IPS-18a (cell line): ENCODE measurements at regions not wholly inside any gene's neighbourhood (a gene's known extent, or its start where the extent isn't known, plus 50 kb on each side); places are given as distances from the start of the nearest gene placed in this dataset.

Experiments
- H3K27ac ChIP-seq: one replicate; pipeline ENCODE4 v1.5.1; 2013; ENCODE audit warnings: low read length
- H3K27me3 ChIP-seq: one replicate; pipeline ENCODE4 v1.6.1; 2013; ENCODE audit warnings: mild to moderate bottlenecking, low read length; ENCODE audit not compliant: control insufficient read depth, insufficient read depth
- H3K36me3 ChIP-seq: one replicate; pipeline ENCODE4 v1.6.1; 2013; ENCODE audit warnings: low read depth, low read length; ENCODE audit not compliant: control insufficient read depth
- H3K4me1 ChIP-seq: one replicate; pipeline ENCODE4 v1.6.1; 2013; ENCODE audit warnings: low read depth, low read length; ENCODE audit not compliant: control insufficient read depth
- H3K4me3 ChIP-seq: one replicate; pipeline ENCODE4 v1.5.1; 2013; ENCODE audit warnings: low read length
- H3K9ac ChIP-seq: one replicate; pipeline ENCODE4 v1.6.1; 2013; ENCODE audit warnings: mild to moderate bottlenecking, low read length, moderate library complexity
- H3K9me3 ChIP-seq: one replicate; pipeline ENCODE4 v1.6.1; 2013; ENCODE audit warnings: low read depth, low read length; ENCODE audit not compliant: control insufficient read depth

- no peak overlapping the region for H3K4me3 ChIP-seq
- peaks cover 81% of the 10 kb centered on the region for H3K27me3 ChIP-seq
Measured at GRCh38 chr6:41404182-41404845, 68.9 kb downstream of the NCR2 start.

GRCh38 chr6:41405941-41406727 is 70.7 kb downstream of the NCR2 start:
- Histone ChIP-seq H3K27me3 (peaks cover 99% of the 10 kb centered on the region), H3K9me3 (no peaks in the 10 kb centered on the region), H3K36me3 (no peaks in the 10 kb centered on the region), H3K9ac (no peak overlapping the region), H3K27ac (no peak overlapping the region), H3K4me3 (peak overlapping the region; percentile 44), H3K4me1 (peaks cover 20% of the 10 kb centered on the region)

More at GRCh38 chr6:41404182-41404845, 68.9 kb downstream of the NCR2 start:
- no peaks in the 10 kb centered on the region for H3K36me3 ChIP-seq
- no peak overlapping the region for H3K27ac ChIP-seq
- H3K9me3 ChIP-seq, result no peaks in the 10 kb centered on the region
- no peak overlapping the region for H3K9ac ChIP-seq
- peaks cover 20% of the 10 kb centered on the region for H3K4me1 ChIP-seq

- H3K27me3 ChIP-seq, result peaks cover 99% of the 10 kb centered on the region
- no peak overlapping the region for H3K27ac ChIP-seq
- H3K4me1 ChIP-seq, result peaks cover 20% of the 10 kb centered on the region
- H3K9ac ChIP-seq, result no peak overlapping the region
- no peaks in the 10 kb centered on the region for H3K36me3 ChIP-seq
- H3K9me3 ChIP-seq, result no peaks in the 10 kb centered on the region
- H3K4me3 ChIP-seq, result peak overlapping the region; percentile 44
Measured at GRCh38 chr6:41406728-41407489, 71.5 kb downstream of the NCR2 start.

- Histone ChIP-seq H3K27me3 (peaks cover 100% of the 10 kb centered on the region), H3K4me1 (peaks cover 20% of the 10 kb centered on the region), H3K27ac (no peak overlapping the region), H3K9me3 (no peaks in the 10 kb centered on the region), H3K4me3 (peak overlapping the region; percentile 18), H3K9ac (no peak overlapping the region), H3K36me3 (no peaks in the 10 kb centered on the region)
Measured at GRCh38 chr6:41408576-41408975, 73.2 kb downstream of the NCR2 start.

GRCh38 chr6:41408982-41409381 is 73.6 kb downstream of the NCR2 start:
- peaks cover 20% of the 10 kb centered on the region for H3K4me1 ChIP-seq
- peak overlapping the region; percentile 18 for H3K4me3 ChIP-seq
- peaks cover 100% of the 10 kb centered on the region for H3K27me3 ChIP-seq

GRCh38 chr6:41409489-41409888 is 74.1 kb downstream of the NCR2 start:
- Histone ChIP-seq H3K27ac (no peak overlapping the region), H3K36me3 (no peaks in the 10 kb centered on the region), H3K4me1 (peaks cover 20% of the 10 kb centered on the region), H3K4me3 (peak overlapping the region; percentile 18), H3K9me3 (no peaks in the 10 kb centered on the region), H3K9ac (no peak overlapping the region), H3K27me3 (peaks cover 100% of the 10 kb centered on the region)

More at GRCh38 chr6:41408982-41409381, 73.6 kb downstream of the NCR2 start:
- Histone ChIP-seq H3K9ac (no peak overlapping the region), H3K27ac (no peak overlapping the region), H3K36me3 (no peaks in the 10 kb centered on the region), H3K9me3 (no peaks in the 10 kb centered on the region)

GRCh38 chr6:41411961-41412360 is 76.6 kb downstream of the NCR2 start:
- Histone ChIP-seq H3K27me3 (peaks cover 100% of the 10 kb centered on the region), H3K36me3 (no peaks in the 10 kb centered on the region), H3K9ac (no peak overlapping the region), H3K4me3 (no peak overlapping the region), H3K27ac (no peak overlapping the region), H3K9me3 (no peaks in the 10 kb centered on the region), H3K4me1 (peaks cover 24% of the 10 kb centered on the region)

GRCh38 chr6:41413250-41413649 is 77.8 kb downstream of the NCR2 start:
- H3K4me1 ChIP-seq, result peaks cover 11% of the 10 kb centered on the region
- H3K27ac ChIP-seq, result no peak overlapping the region
- no peak overlapping the region for H3K9ac ChIP-seq
- H3K4me3 ChIP-seq, result no peak overlapping the region
- H3K36me3 ChIP-seq, result no peaks in the 10 kb centered on the region
- H3K9me3 ChIP-seq, result no peaks in the 10 kb centered on the region
- H3K27me3 ChIP-seq, result peaks cover 100% of the 10 kb centered on the region

- Histone ChIP-seq H3K4me3 (no peak overlapping the region), H3K36me3 (no peaks in the 10 kb centered on the region), H3K27me3 (peaks cover 89% of the 10 kb centered on the region), H3K4me1 (peaks cover 4% of the 10 kb centered on the region), H3K9me3 (no peaks in the 10 kb centered on the region), H3K27ac (no peak overlapping the region), H3K9ac (no peak overlapping the region)
Measured at GRCh38 chr6:41416501-41416837, 81.1 kb downstream of the NCR2 start.

GRCh38 chr6:41418741-41419140 is 83.3 kb downstream of the NCR2 start:
- Histone ChIP-seq H3K9me3 (no peaks in the 10 kb centered on the region), H3K27me3 (peaks cover 81% of the 10 kb centered on the region), H3K36me3 (no peaks in the 10 kb centered on the region), H3K4me1 (peaks cover 4% of the 10 kb centered on the region), H3K4me3 (no peak overlapping the region), H3K9ac (no peak overlapping the region), H3K27ac (no peak overlapping the region)

- no peak overlapping the region for H3K9ac ChIP-seq
- no peak overlapping the region for H3K27ac ChIP-seq
- H3K4me1 ChIP-seq, result peaks cover 4% of the 10 kb centered on the region
- H3K36me3 ChIP-seq, result no peaks in the 10 kb centered on the region
- peaks cover 81% of the 10 kb centered on the region for H3K27me3 ChIP-seq
- no peaks in the 10 kb centered on the region for H3K9me3 ChIP-seq
- no peak overlapping the region for H3K4me3 ChIP-seq
Measured at GRCh38 chr6:41419385-41419784, 84.0 kb downstream of the NCR2 start.
